Thyroid gland (tissue), 4 donors: ENCODE measurements at regions not wholly inside any gene's neighbourhood (a gene's known extent, or its start where the extent isn't known, plus 50 kb on each side); places are given as distances from the start of the nearest gene placed in this dataset.

ENCODE experiments used
- DNase-seq, 2 donors: peaks; one replicate each; pipeline ENCODE4 v3.0.0-alpha.2; 2019
- H3K27ac ChIP-seq, 3 donors: fragments of 200-600 bp; sonication (generic); 1 replicate in 2 of 3; 2 replicates in 1 of 3; pipeline ENCODE4 v1.5.1; 2016 to 2019; ENCODE audit warnings: mild to moderate bottlenecking in 1 of 3, moderate library complexity in 1 of 3
- H3K27me3 ChIP-seq: fragments of 200-600 bp; sonication (generic); one replicate; pipeline ENCODE4 v1.5.1; 2019
- H3K36me3 ChIP-seq, 2 donors: fragments of 200-600 bp; sonication (generic); one replicate each; pipeline ENCODE4 v1.5.1; 2016 to 2019
- H3K4me1 ChIP-seq, 2 donors: fragments of 200-600 bp; sonication (generic); one replicate each; pipeline ENCODE4 v1.5.1; 2017 to 2019
- H3K4me3 ChIP-seq, 3 donors: fragments of 200-600 bp; sonication (generic); replicated peaks in 1 of 3; 1 replicate in 2 of 3; 2 replicates in 1 of 3; pipeline ENCODE4 v1.5.1; 2016; ENCODE audit warnings: mild to moderate bottlenecking in 1 of 3
- H3K9me3 ChIP-seq: fragments of 200-600 bp; sonication (generic); one replicate; pipeline ENCODE4 v1.5.1; 2017
- CTCF ChIP-seq, 6 experiments: fragments of 200-600 bp in 3 of 6; fragments of 450-650 bp in 3 of 6; sonication (generic) in 3 of 6; IDR thresholded peaks; one replicate each; pipeline ENCODE4 v1.5.1; 2016 to 2019; ENCODE audit warnings: antibody characterized with exemption in 6 of 6, mild to moderate bottlenecking in 2 of 6, inconsistent platforms in 1 of 6, moderate library complexity in 1 of 6
- POLR2A ChIP-seq, 2 donors: fragments of 450-650 bp; IDR thresholded peaks; one replicate each; pipeline ENCODE4 v1.6.1; 2017; ENCODE audit warnings: antibody characterized with exemption in 2 of 2, mild to moderate bottlenecking in 2 of 2, moderate library complexity in 1 of 2
- WGBS, 2 donors: methylation state at CpG; one replicate each; pipeline ENCODE4 v1.1.5; 2017; 5-methylcytosine and 5-hydroxymethylcytosine counted together
- intact Hi-C: fragments of 100-400 bp; cut with DNase I; formaldehyde crosslinking; loops from one replicate; pipeline ENCODE4 v1.15.1; 2023

GRCh38 chr3:134704133-134704532 is 53.3 kb upstream of the KY start:
- Histone ChIP-seq H3K27me3 (no peaks in the 10 kb centered on the region), H3K9me3 (no peaks in the 10 kb centered on the region), H3K27ac (no peak overlapping the region), H3K4me1 (no peaks in the 10 kb centered on the region), H3K36me3 (no peaks in the 10 kb centered on the region), H3K4me3 (no peak overlapping the region)
- no peak for TF ChIP-seq CTCF (IDR thresholded peaks at IDR 0.05)
- TF ChIP-seq POLR2A (IDR thresholded peaks at IDR 0.05): no peak
- intact Hi-C loops: no loop called here
- no peak for DNase-seq
- 87 to 91% methylated on average over 2 of the region's 2 CpGs for WGBS, 2 donors

- no peak for DNase-seq
- TF ChIP-seq POLR2A (IDR thresholded peaks at IDR 0.05) (no peak), CTCF (IDR thresholded peaks at IDR 0.05) (no peak)
- 63 to 86% methylated on average over 1 of the region's 1 CpG for WGBS, 2 donors
- intact Hi-C loops: no loop called here
- Histone ChIP-seq H3K36me3 (no peaks in the 10 kb centered on the region), H3K4me3 (no peak overlapping the region), H3K27me3 (no peaks in the 10 kb centered on the region), H3K27ac (no peak overlapping the region), H3K9me3 (no peaks in the 10 kb centered on the region), H3K4me1 (peaks cover 0 to 3% of the 10 kb centered on the region in 2 donors)
Measured at GRCh38 chr3:134704556-134704955, 53.7 kb upstream of the KY start.

- Histone ChIP-seq H3K9me3 (no peaks in the 10 kb centered on the region), H3K27ac (no peak overlapping the region), H3K27me3 (no peaks in the 10 kb centered on the region), H3K4me3 (no peak overlapping the region), H3K4me1 (peaks cover 3 to 12% of the 10 kb centered on the region in 2 donors), H3K36me3 (no peaks in the 10 kb centered on the region)
- WGBS, 2 donors: 79 to 93% methylated on average over 2 of the region's 2 CpGs
- intact Hi-C loops: no loop called here
- TF ChIP-seq CTCF (IDR thresholded peaks at IDR 0.05) (no peak), POLR2A (IDR thresholded peaks at IDR 0.05) (no peak)
- no peak for DNase-seq
Measured at GRCh38 chr3:134707908-134708597, 57.2 kb upstream of the KY start.

GRCh38 chr3:134708671-134709070 is 57.8 kb upstream of the KY start:
- Histone ChIP-seq H3K9me3 (no peaks in the 10 kb centered on the region), H3K27me3 (no peaks in the 10 kb centered on the region), H3K4me1 (peaks cover 3 to 12% of the 10 kb centered on the region in 2 donors), H3K27ac (no peak overlapping the region), H3K36me3 (no peaks in the 10 kb centered on the region), H3K4me3 (no peak overlapping the region)
- intact Hi-C loops: no loop called here
- TF ChIP-seq CTCF (IDR thresholded peaks at IDR 0.05) (no peak), POLR2A (IDR thresholded peaks at IDR 0.05) (no peak)
- 94 to 96% methylated on average over 2 of the region's 2 CpGs for WGBS, 2 donors
- no peak for DNase-seq

- intact Hi-C loops: no loop called here
- Histone ChIP-seq H3K9me3 (no peaks in the 10 kb centered on the region), H3K27me3 (no peaks in the 10 kb centered on the region), H3K4me3 (no peak overlapping the region), H3K27ac (no peak overlapping the region), H3K36me3 (no peaks in the 10 kb centered on the region), H3K4me1 (peaks cover 3 to 12% of the 10 kb centered on the region in 2 donors)
- WGBS, 2 donors: 88 to 92% methylated on average over 2 of the region's 2 CpGs
- TF ChIP-seq POLR2A (IDR thresholded peaks at IDR 0.05): no peak
- no peak for TF ChIP-seq CTCF (IDR thresholded peaks at IDR 0.05)
- no peak for DNase-seq
Measured at GRCh38 chr3:134709076-134709475, 58.3 kb upstream of the KY start.
